ENCODE measurements at regions not wholly inside any gene's neighbourhood (a gene's known extent, or its start where the extent isn't known, plus 50 kb on each side); places are given as distances from the start of the nearest gene placed in this dataset.

- H3K27ac ChIP-seq (ENCODE audit: extremely low read depth, low read depth, low read length): no peak overlapping the region
- no peaks in the 10 kb centered on the region for H3K9me3 ChIP-seq (replicated peaks; ENCODE audit: control insufficient read depth, insufficient read depth, low read depth, low read length)
- H3K4me1 ChIP-seq (replicated peaks in 1 of 2; ENCODE audit: control insufficient read depth in 2 of 2, insufficient read depth in 2 of 2, low read length in 2 of 2): no peaks in the 10 kb centered on the region
- in situ Hi-C loops (cut with MboI): no loop called here
- no peaks in the 10 kb centered on the region; a peak in 1 of 5 replicates for H3K27me3 ChIP-seq (ENCODE audit: control insufficient read depth in 2 of 2, insufficient read depth in 2 of 2, low read length in 2 of 2)
- ATAC-seq (no peak), FAIRE-seq (no peak), DNase-seq (ENCODE audit: extremely low read depth in 1 of 4, low spot score in 3 of 4) (no peak)
- no peak overlapping the region for H2AFZ ChIP-seq (ENCODE audit: low read depth, low read length)
- ChIA-PET CTCF (ENCODE audit: low intra/inter-chr PET ratio) (no interaction called here), POLR2A (no interaction called here)
- no peaks in the 10 kb centered on the region for H3K36me3 ChIP-seq (ENCODE audit: control insufficient read depth, insufficient read depth, low read length)
- intact Hi-C loops (cut with micrococcal nuclease): no loop called here
- TF ChIP-seq PATZ1 (CRISPR knock-in tag; IDR thresholded peaks at IDR 0.05; ENCODE audit: borderline replicate concordance) (no peak), SREBF1 (IDR thresholded peaks at IDR 0.05; ENCODE audit: borderline replicate concordance, low read depth, low read length) (no peak), MTA2 (IDR thresholded peaks at IDR 0.05; ENCODE audit: low read depth) (no peak), NCOA2 (IDR thresholded peaks at IDR 0.05; ENCODE audit: partially characterized antibody in 2 of 2) (no peak), JUND (IDR thresholded peaks at IDR 0.05; ENCODE audit: borderline replicate concordance, low read depth, low read length) (no peak), JUND (tag; IDR thresholded peaks at IDR 0.05; ENCODE audit: borderline replicate concordance, low read depth, low read length) (no peak)
- H4K20me1 ChIP-seq (replicated peaks; ENCODE audit: control insufficient read depth, insufficient read depth, low read length): no peaks in the 10 kb centered on the region
- no peak overlapping the region for H3K9ac ChIP-seq (ENCODE audit: insufficient read depth in 1 of 2, low read depth in 2 of 2, low read length in 2 of 2)
- no TSS peak for BruUV-seq (replicated peaks)
- no peak overlapping the region for H3K4me2 ChIP-seq (ENCODE audit: insufficient read depth, low read length)
- 5% methylated on average over 3 of the region's 3 CpGs for WGBS (ENCODE audit: insufficient coverage, low coverage, missing lambda C conversion rate)
- H3K9me1 ChIP-seq (ENCODE audit: control insufficient read depth, insufficient read depth, low read length): no peaks in the 10 kb centered on the region
- no peaks in the 10 kb centered on the region for H3K79me2 ChIP-seq (ENCODE audit: control insufficient read depth, insufficient read depth, low read length)
- no peak overlapping the region for H3K4me3 ChIP-seq
Measured at GRCh38 chr14:36055681-36056225, 120.8 kb downstream of the PTCSC3 start.

Measured in K562 (cell line).